Panc1 (cell line): ENCODE measurements at regions not wholly inside any gene's neighbourhood (a gene's known extent, or its start where the extent isn't known, plus 50 kb on each side); places are given as distances from the start of the nearest gene placed in this dataset.

ENCODE experiments used
- ATAC-seq: fragments of 200-7000 bp; cut with Tn5 transposase; 2 replicates; pipeline ENCODE4 v1.9.1; 2020; ENCODE audit warnings: mild to moderate bottlenecking, moderate library complexity
- BruUV-seq: library from RNA; stranded (reverse); fragments of 400-500 nt; replicated peaks from 2 replicates; lab custom pipeline; 2021; lab: Mats Ljungman, UMichigan
- CTCF ChIA-PET: fragments of 300-600 bp; sonication (Branson Sonifier 250); formaldehyde crosslinking; loops from one replicate; lab custom pipeline; 2022; ENCODE audit warnings: antibody characterized with exemption; lab: Charles Lee
- POLR2A ChIA-PET: fragments of 300-600 bp; sonication (Branson Sonifier 250); formaldehyde crosslinking; loops from one replicate; lab custom pipeline; 2022; ENCODE audit warnings: antibody characterized with exemption; lab: Charles Lee
- DNase-seq: peaks from one replicate; pipeline ENCODE4 v3.0.0-alpha.2; 2010; ENCODE audit warnings: low read depth, low spot score
- H3K27ac ChIP-seq: 2 replicates; pipeline ENCODE4 v1.5.1; 2011; ENCODE audit warnings: mild to moderate bottlenecking, low read length, inconsistent platforms
- H3K27me3 ChIP-seq: fragments of 200-500 bp; sonication (Bioruptor generic); 2 replicates; pipeline ENCODE4 v1.6.0; 2014; ENCODE audit warnings: low read length, inconsistent platforms; ENCODE audit not compliant: control insufficient read depth, insufficient read depth
- H3K36me3 ChIP-seq: fragments of 200-500 bp; sonication (Bioruptor generic); 2 replicates; pipeline ENCODE4 v1.5.1; 2014; ENCODE audit warnings: inconsistent platforms, mild to moderate bottlenecking, low read length, moderate library complexity; ENCODE audit not compliant: control insufficient read depth, insufficient read depth
- H3K4me1 ChIP-seq: 2 replicates; pipeline ENCODE4 v1.5.1; 2011; ENCODE audit warnings: inconsistent platforms, mild to moderate bottlenecking, low read length, moderate library complexity; ENCODE audit not compliant: control insufficient read depth, insufficient read depth
- H3K4me3 ChIP-seq, 2 experiments: 2 replicates each; pipeline ENCODE4 v1.5.1; 2011 to 2012; ENCODE audit warnings: low read depth in 2 of 2, low read length in 2 of 2, mild to moderate bottlenecking in 2 of 2, inconsistent platforms in 1 of 2, moderate library complexity in 1 of 2
- H3K9me3 ChIP-seq: fragments of 200-500 bp; sonication (Bioruptor generic); 2 replicates; pipeline ENCODE4 v1.5.1; 2014; ENCODE audit warnings: low read depth, mild to moderate bottlenecking, inconsistent platforms, low read length, moderate library complexity; ENCODE audit not compliant: control insufficient read depth, insufficient read depth
- POLR2AphosphoS5 ChIP-seq: IDR thresholded peaks from 2 replicates; pipeline ENCODE4 v1.6.1; 2012; ENCODE audit warnings: mild to moderate bottlenecking, low read depth, low read length, moderate library complexity
- SIN3A ChIP-seq: IDR thresholded peaks from 2 replicates; pipeline ENCODE4 v1.6.1; 2012; ENCODE audit warnings: low read depth, mild to moderate bottlenecking, low read length, moderate library complexity, borderline replicate concordance; ENCODE audit not compliant: insufficient read depth
- TCF7L2 ChIP-seq: IDR thresholded peaks from 2 replicates; pipeline ENCODE4 v1.6.1; 2011; ENCODE audit warnings: mild to moderate bottlenecking, low read depth, low read length, inconsistent platforms
- in situ Hi-C: cut with HindIII; loops from 2 replicates; pipeline ENCODE4 v1.10.0; 2016; ENCODE audit warnings: low sequenced_read_pairs, low pct_unique_long_range_greater_than_20kb
- intact Hi-C: fragments of 100-400 bp; cut with micrococcal nuclease; formaldehyde crosslinking; loops from one replicate; pipeline ENCODE4 v1.10.0; 2022; ENCODE audit not compliant: unreplicated experiment
- TF ChIP-seq, protein P1 (sequence below): fragments of 450-650 bp; IDR thresholded peaks from 2 replicates; pipeline ENCODE4 v1.5.1; 2017; ENCODE audit warnings: mild to moderate bottlenecking
- TF ChIP-seq, protein P2 (sequence below), 2 experiments: IDR thresholded peaks; 2 replicates each; pipeline ENCODE4 v1.6.1; 2011 to 2012; ENCODE audit warnings: low read depth in 2 of 2, control low read depth in 1 of 2, low read length in 1 of 2, mild to moderate bottlenecking in 1 of 2, moderate library complexity in 1 of 2; ENCODE audit not compliant: insufficient read depth in 1 of 2

DNA sequence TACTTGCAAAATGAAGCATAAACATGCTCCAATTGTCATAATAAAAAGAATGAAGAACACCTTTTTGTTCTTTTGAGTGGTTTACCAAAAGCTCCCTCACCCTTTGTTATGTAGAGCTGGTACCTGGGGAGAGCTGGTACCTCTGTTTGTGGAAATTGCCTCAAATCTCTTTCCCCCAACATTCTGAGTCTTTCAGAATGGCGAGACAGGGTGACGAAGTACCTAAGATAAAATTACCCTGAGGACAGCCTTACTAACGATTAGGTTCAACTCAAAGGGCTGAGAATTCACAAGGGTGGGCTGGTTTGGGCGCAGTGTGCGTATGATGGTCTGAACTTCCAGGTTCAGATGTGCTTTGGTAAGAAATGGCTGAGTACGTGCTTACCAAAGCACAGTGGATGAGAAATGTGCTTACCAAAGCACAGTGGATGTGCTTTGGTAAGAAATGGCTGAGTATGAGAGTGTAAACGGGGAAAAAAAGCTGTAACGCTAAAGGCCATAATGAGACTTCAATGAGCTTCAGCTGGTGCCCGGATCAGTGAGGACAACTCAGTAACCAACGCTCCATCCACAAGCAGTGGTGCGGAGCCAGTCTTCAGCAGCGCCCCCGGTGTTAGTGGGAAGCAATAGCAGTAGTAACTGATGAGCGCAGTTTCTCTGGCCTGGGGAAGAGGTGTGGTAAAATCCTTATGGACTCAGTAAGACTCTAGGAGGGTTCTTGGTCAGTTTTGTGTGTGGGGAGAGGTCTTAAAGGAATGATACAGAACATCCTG, 72.3 kb upstream of the LRIG1 start:
- intact Hi-C loops (no loop called here), in situ Hi-C loops (no loop called here)
- no peak overlapping the region for H3K4me3 ChIP-seq
- no peaks in the 10 kb centered on the region for H3K4me1 ChIP-seq
- no peaks in the 10 kb centered on the region for H3K27me3 ChIP-seq
- TF ChIP-seq TCF7L2 (no peak), POLR2AphosphoS5 (no peak), SIN3A (no peak)
- TF ChIP-seq, protein P1, sequence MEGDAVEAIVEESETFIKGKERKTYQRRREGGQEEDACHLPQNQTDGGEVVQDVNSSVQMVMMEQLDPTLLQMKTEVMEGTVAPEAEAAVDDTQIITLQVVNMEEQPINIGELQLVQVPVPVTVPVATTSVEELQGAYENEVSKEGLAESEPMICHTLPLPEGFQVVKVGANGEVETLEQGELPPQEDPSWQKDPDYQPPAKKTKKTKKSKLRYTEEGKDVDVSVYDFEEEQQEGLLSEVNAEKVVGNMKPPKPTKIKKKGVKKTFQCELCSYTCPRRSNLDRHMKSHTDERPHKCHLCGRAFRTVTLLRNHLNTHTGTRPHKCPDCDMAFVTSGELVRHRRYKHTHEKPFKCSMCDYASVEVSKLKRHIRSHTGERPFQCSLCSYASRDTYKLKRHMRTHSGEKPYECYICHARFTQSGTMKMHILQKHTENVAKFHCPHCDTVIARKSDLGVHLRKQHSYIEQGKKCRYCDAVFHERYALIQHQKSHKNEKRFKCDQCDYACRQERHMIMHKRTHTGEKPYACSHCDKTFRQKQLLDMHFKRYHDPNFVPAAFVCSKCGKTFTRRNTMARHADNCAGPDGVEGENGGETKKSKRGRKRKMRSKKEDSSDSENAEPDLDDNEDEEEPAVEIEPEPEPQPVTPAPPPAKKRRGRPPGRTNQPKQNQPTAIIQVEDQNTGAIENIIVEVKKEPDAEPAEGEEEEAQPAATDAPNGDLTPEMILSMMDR = peak; percentile 42
- ChIA-PET POLR2A (no interaction called here), CTCF (no interaction called here)
- no TSS peak for BruUV-seq
- ATAC-seq = no peak
- no peaks in the 10 kb centered on the region for H3K36me3 ChIP-seq
- no peak for DNase-seq
- H3K27ac ChIP-seq = no peak overlapping the region
- no peaks in the 10 kb centered on the region for H3K9me3 ChIP-seq

DNA sequence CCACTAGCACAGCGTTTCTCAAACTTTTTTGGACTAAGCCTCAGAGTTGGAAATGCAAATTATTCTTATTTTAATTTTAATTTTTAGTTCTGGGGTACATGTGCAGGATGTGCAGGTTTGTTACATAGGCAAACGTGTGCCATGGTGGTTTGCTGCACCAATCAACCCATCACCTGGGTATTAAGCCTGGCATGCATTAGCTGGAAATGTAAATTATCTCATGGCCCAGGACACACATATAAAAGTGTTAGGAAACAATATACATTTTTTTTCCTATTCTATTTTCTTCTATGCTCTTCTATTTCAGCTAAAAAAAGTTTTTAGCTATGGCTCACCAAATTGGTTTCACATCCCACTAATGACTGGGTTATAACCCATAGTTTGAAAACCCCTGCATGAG, 73.3 kb upstream of the LRIG1 start:
- intact Hi-C loops (no loop called here), in situ Hi-C loops (no loop called here)
- no peak for DNase-seq
- Histone ChIP-seq H3K27me3 (no peaks in the 10 kb centered on the region), H3K4me1 (no peaks in the 10 kb centered on the region), H3K27ac (no peak overlapping the region), H3K36me3 (no peaks in the 10 kb centered on the region), H3K4me3 (no peak overlapping the region), H3K9me3 (no peaks in the 10 kb centered on the region)
- ATAC-seq = no peak
- ChIA-PET POLR2A (no interaction called here), CTCF (no interaction called here)
- no TSS peak for BruUV-seq
- no peak for TF ChIP-seq POLR2AphosphoS5
- no peak for TF ChIP-seq TCF7L2
- TF ChIP-seq, protein P2, sequence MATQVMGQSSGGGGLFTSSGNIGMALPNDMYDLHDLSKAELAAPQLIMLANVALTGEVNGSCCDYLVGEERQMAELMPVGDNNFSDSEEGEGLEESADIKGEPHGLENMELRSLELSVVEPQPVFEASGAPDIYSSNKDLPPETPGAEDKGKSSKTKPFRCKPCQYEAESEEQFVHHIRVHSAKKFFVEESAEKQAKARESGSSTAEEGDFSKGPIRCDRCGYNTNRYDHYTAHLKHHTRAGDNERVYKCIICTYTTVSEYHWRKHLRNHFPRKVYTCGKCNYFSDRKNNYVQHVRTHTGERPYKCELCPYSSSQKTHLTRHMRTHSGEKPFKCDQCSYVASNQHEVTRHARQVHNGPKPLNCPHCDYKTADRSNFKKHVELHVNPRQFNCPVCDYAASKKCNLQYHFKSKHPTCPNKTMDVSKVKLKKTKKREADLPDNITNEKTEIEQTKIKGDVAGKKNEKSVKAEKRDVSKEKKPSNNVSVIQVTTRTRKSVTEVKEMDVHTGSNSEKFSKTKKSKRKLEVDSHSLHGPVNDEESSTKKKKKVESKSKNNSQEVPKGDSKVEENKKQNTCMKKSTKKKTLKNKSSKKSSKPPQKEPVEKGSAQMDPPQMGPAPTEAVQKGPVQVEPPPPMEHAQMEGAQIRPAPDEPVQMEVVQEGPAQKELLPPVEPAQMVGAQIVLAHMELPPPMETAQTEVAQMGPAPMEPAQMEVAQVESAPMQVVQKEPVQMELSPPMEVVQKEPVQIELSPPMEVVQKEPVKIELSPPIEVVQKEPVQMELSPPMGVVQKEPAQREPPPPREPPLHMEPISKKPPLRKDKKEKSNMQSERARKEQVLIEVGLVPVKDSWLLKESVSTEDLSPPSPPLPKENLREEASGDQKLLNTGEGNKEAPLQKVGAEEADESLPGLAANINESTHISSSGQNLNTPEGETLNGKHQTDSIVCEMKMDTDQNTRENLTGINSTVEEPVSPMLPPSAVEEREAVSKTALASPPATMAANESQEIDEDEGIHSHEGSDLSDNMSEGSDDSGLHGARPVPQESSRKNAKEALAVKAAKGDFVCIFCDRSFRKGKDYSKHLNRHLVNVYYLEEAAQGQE (IDR thresholded peaks at IDR 0.05; ENCODE audit: insufficient read depth in 1 of 2, low read depth in 2 of 2, low read length in 1 of 2) = no peak

DNA sequence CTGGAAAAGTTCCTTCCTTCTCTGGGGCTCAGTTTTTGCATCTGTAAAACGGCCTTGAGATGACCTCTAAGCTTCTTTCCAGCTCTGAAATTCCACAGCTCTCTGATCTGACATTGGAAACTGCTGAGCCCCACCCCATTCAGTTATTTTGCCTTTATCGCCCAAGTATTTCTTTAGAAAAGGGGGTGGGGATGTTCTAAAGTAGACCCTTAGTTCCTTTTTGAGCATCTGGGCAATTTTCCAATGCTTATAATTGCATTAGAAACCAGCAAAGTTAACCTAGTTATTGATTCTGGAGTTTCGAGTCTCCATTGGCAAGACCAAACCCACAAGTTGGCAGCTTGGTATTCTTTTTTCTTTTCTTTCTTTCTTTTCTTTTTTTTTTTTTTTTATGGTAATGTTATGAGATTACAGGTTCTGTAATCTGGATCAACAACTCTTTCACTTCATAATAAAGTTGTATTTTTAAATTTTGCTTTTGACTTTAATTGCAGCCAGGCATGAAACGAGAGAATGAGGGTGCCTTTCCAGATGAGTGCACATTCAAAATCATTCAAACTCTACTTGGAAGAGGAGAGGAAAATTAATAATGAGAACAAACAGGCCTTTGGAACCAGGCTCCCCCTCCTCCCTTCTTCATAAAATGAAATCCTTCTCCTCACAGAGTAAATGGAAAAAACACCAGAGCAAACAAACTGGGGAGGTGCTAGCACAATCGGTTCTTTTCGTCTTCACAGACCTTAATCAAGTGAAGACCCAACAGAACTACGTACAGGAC, 76.8 kb upstream of the LRIG1 start:
- POLR2A ChIA-PET = no interaction called here
- no peak overlapping the region for H3K27ac ChIP-seq
- no peak for ATAC-seq
- BruUV-seq = no TSS peak
- no peak for DNase-seq
- H3K36me3 ChIP-seq = no peaks in the 10 kb centered on the region
- no peaks in the 10 kb centered on the region for H3K4me1 ChIP-seq
- H3K4me3 ChIP-seq = no peak overlapping the region
- intact Hi-C loops = no loop called here
- TF ChIP-seq POLR2AphosphoS5 (no peak), SIN3A (no peak), TCF7L2 (no peak)
- TF ChIP-seq, protein P2 (IDR thresholded peaks at IDR 0.05; ENCODE audit: insufficient read depth in 1 of 2, low read depth in 2 of 2, low read length in 1 of 2) = no peak
- TF ChIP-seq, protein P1 = no peak
- no peaks in the 10 kb centered on the region for H3K27me3 ChIP-seq
- in situ Hi-C loops = no loop called here
- no peaks in the 10 kb centered on the region for H3K9me3 ChIP-seq
- CTCF ChIA-PET = no interaction called here
